Endothelial cell of umbilical vein (primary cell): ENCODE measurements at regions not wholly inside any gene's neighbourhood (a gene's known extent, or its start where the extent isn't known, plus 50 kb on each side); places are given as distances from the start of the nearest gene placed in this dataset.

Experiments
- BruUV-seq: library from RNA; stranded (reverse); fragments of 400-500 nt; replicated peaks from 2 replicates; lab custom pipeline; 2021; lab: Mats Ljungman, UMichigan
- CTCF ChIA-PET: fragments of 300-600, 350-600 bp; sonication (Branson Sonifier 250); formaldehyde crosslinking; loops from one replicate; lab custom pipeline; 2021; ENCODE audit warnings: antibody characterized with exemption, inconsistent platforms; lab: Charles Lee
- POLR2A ChIA-PET: fragments of 300-600, 350-600 bp; sonication (Branson Sonifier 250); formaldehyde crosslinking; loops from one replicate; lab custom pipeline; 2021; ENCODE audit warnings: antibody characterized with exemption, inconsistent platforms; lab: Charles Lee
- DNase-seq: peaks from one replicate; pipeline ENCODE4 v3.0.0-alpha.2; 2011; ENCODE audit warnings: low read depth, low spot score
- FAIRE-seq: peaks from 2 replicates; lab custom pipeline; 2011; peaks lifted over from hg19 to GRCh38; lab: Jason Lieb, UNC
- H2AFZ ChIP-seq: 2 replicates; pipeline ENCODE4 v1.6.0; 2012; ENCODE audit warnings: low read depth, low read length, control low read depth, inconsistent platforms
- H3K27ac ChIP-seq: 2 replicates; pipeline ENCODE4 v1.5.1; 2011; ENCODE audit warnings: low read depth, mild to moderate bottlenecking, control low read depth, low read length, moderate library complexity; ENCODE audit not compliant: insufficient read depth
- H3K27me3 ChIP-seq, 2 experiments: 2 replicates each; pipeline versions ENCODE4 v1.6.0 to v1.6.1; 2011; ENCODE audit warnings: low read length in 2 of 2, mixed read lengths in 1 of 2; ENCODE audit not compliant: control insufficient read depth in 2 of 2, insufficient read depth in 2 of 2
- H3K36me3 ChIP-seq, 2 experiments: 2 replicates in 1 of 2; 3 replicates in 1 of 2; pipeline ENCODE4 v1.5.1; 2011; ENCODE audit warnings: low read length in 2 of 2, mild to moderate bottlenecking in 1 of 2, moderate library complexity in 1 of 2; ENCODE audit not compliant: control insufficient read depth in 2 of 2, insufficient read depth in 2 of 2; ENCODE audit errors: extremely low read depth in 1 of 2
- H3K4me1 ChIP-seq: 3 replicates; pipeline ENCODE4 v1.5.1; 2011; ENCODE audit warnings: mild to moderate bottlenecking, low read length; ENCODE audit not compliant: control insufficient read depth, insufficient read depth; ENCODE audit errors: extremely low read depth
- H3K4me2 ChIP-seq: 2 replicates; pipeline ENCODE4 v1.6.1; 2011; ENCODE audit warnings: low read length, control low read depth, mixed read lengths; ENCODE audit not compliant: insufficient read depth
- H3K4me3 ChIP-seq, 3 experiments: fragments of 200-600 bp in 1 of 3; sonication (generic), shearing (Covaris generic) in 1 of 3; replicated peaks in 1 of 3; 2 replicates each; pipeline ENCODE4 v1.5.1; 2011 to 2016; ENCODE audit warnings: control low read depth in 3 of 3, low read length in 3 of 3, mild to moderate bottlenecking in 2 of 3, inconsistent platforms in 1 of 3, low read depth in 1 of 3, moderate library complexity in 1 of 3; ENCODE audit not compliant: insufficient read depth in 1 of 3
- H3K79me2 ChIP-seq: 2 replicates; pipeline ENCODE4 v1.6.0; 2012; ENCODE audit warnings: low read length, inconsistent platforms; ENCODE audit not compliant: control insufficient read depth, insufficient read depth
- H3K9ac ChIP-seq: replicated peaks from 2 replicates; pipeline ENCODE3; 2011; ENCODE audit warnings: low read length, control low read depth; ENCODE audit not compliant: insufficient read depth; ENCODE audit errors: extremely low read depth
- H3K9me1 ChIP-seq: replicated peaks from 3 replicates; pipeline ENCODE4 v1.6.0; 2011; ENCODE audit warnings: mild to moderate bottlenecking, low read length; ENCODE audit not compliant: control insufficient read depth, insufficient read depth; ENCODE audit errors: extremely low read depth
- H3K9me3 ChIP-seq: replicated peaks from 2 replicates; pipeline ENCODE4 v1.5.1; 2012; ENCODE audit warnings: low read length, inconsistent platforms; ENCODE audit not compliant: control insufficient read depth, insufficient read depth
- H4K20me1 ChIP-seq: replicated peaks from 2 replicates; pipeline ENCODE3; 2011; ENCODE audit warnings: mild to moderate bottlenecking, low read length; ENCODE audit not compliant: control insufficient read depth, insufficient read depth; ENCODE audit errors: extremely low read depth
- EZH2 ChIP-seq: IDR thresholded peaks from 2 replicates; pipeline ENCODE4 v1.6.1; 2012; ENCODE audit warnings: borderline replicate concordance, low read depth, mild to moderate bottlenecking, moderate library complexity, low read length, inconsistent platforms; ENCODE audit not compliant: severe bottlenecking
- FOS ChIP-seq: IDR thresholded peaks from 2 replicates; pipeline ENCODE4 v1.6.1; 2011; ENCODE audit warnings: mild to moderate bottlenecking, low read length, moderate library complexity, borderline replicate concordance; ENCODE audit not compliant: insufficient read depth
- GATA2 ChIP-seq: IDR thresholded peaks from 2 replicates; pipeline ENCODE4 v1.7.0; 2011; ENCODE audit warnings: low read depth, mild to moderate bottlenecking, moderate library complexity, mixed read lengths, low read length; ENCODE audit not compliant: insufficient read length, insufficient read depth
- JUN ChIP-seq: IDR thresholded peaks from 2 replicates; pipeline ENCODE4 v1.6.1; 2011; ENCODE audit warnings: borderline replicate concordance, low read depth; ENCODE audit not compliant: insufficient read length, insufficient read depth
- MYC ChIP-seq: IDR thresholded peaks from one replicate; pipeline ENCODE4 v1.6.1; 2011; ENCODE audit warnings: mild to moderate bottlenecking, low read depth, low read length
- POLR2A ChIP-seq: IDR thresholded peaks from 2 replicates; pipeline ENCODE4 v1.6.1; 2012; ENCODE audit warnings: low read depth, mild to moderate bottlenecking, control low read depth, low read length
- POLR2AphosphoS5 ChIP-seq: IDR thresholded peaks from 2 replicates; pipeline ENCODE4 v1.6.1; 2012; ENCODE audit warnings: low read depth, mild to moderate bottlenecking, control low read depth, low read length, moderate library complexity; ENCODE audit not compliant: insufficient read depth
- dilution Hi-C: fragments of 300-500 bp; cut with MboI; formaldehyde crosslinking; loops from one replicate; pipeline ENCODE4 v1.15.0; 2019; ENCODE audit warnings: low sequenced_read_pairs; ENCODE audit not compliant: extremely low pct_ligation_motif_present
- intact Hi-C: fragments of 100-400 bp; cut with micrococcal nuclease; formaldehyde crosslinking; loops from one replicate; pipeline ENCODE4 v1.10.0; 2022
- TF ChIP-seq, protein P1 (sequence below): IDR thresholded peaks from 2 replicates; pipeline ENCODE4 v1.6.1; 2011; ENCODE audit not compliant: insufficient read depth, insufficient read length
- TF ChIP-seq, protein P2 (sequence below), 2 donors: IDR thresholded peaks; 1 replicate in 1 of 2; 2 replicates in 1 of 2; pipeline ENCODE4 v1.5.1; 2011; ENCODE audit warnings: low read length in 2 of 2, mild to moderate bottlenecking in 2 of 2, moderate library complexity in 2 of 2, control low read depth in 1 of 2, inconsistent platforms in 1 of 2, low read depth in 1 of 2; ENCODE audit not compliant: insufficient read depth in 1 of 2; ENCODE audit errors: extremely low read depth in 1 of 2

DNA sequence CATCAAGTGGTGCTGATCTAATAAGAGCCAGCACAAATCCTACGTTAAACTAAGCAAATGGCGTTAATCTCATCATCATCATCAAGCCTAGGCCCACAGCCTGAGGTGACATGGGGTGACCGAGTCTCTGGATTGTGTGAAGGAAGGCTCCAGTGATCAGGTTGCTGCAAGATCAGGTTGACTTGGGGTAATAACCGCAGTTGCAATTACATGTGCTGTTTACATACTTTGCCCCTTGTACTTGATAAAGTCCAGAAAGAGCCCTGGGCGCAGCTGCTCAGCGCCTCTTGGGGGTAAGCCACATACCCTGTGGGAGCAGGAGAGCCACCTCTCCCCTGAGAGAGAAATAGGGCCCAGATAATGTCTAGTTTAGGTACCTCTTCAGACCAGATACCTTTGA, 228.1 kb downstream of the WDR11 start:
- H2AFZ ChIP-seq = no peak overlapping the region
- FAIRE-seq (no peak), DNase-seq (no peak)
- no peaks in the 10 kb centered on the region for H3K9me1 ChIP-seq
- POLR2A ChIA-PET = no interaction called here
- CTCF ChIA-PET = no interaction called here
- H3K4me3 ChIP-seq = no peak overlapping the region
- dilution Hi-C loops = no loop called here
- no peaks in the 10 kb centered on the region for H3K4me1 ChIP-seq
- no peaks in the 10 kb centered on the region for H3K79me2 ChIP-seq
- no peaks in the 10 kb centered on the region for H3K36me3 ChIP-seq
- H3K9ac ChIP-seq = no peak overlapping the region
- no peak for TF ChIP-seq GATA2
- TF ChIP-seq MYC = no peak
- intact Hi-C loops = no loop called here
- H3K9me3 ChIP-seq = no peaks in the 10 kb centered on the region
- no TSS peak for BruUV-seq
- no peaks in the 10 kb centered on the region for H3K27me3 ChIP-seq
- no peaks in the 10 kb centered on the region for H4K20me1 ChIP-seq
- no peak overlapping the region for H3K4me2 ChIP-seq
- no peak overlapping the region for H3K27ac ChIP-seq

DNA sequence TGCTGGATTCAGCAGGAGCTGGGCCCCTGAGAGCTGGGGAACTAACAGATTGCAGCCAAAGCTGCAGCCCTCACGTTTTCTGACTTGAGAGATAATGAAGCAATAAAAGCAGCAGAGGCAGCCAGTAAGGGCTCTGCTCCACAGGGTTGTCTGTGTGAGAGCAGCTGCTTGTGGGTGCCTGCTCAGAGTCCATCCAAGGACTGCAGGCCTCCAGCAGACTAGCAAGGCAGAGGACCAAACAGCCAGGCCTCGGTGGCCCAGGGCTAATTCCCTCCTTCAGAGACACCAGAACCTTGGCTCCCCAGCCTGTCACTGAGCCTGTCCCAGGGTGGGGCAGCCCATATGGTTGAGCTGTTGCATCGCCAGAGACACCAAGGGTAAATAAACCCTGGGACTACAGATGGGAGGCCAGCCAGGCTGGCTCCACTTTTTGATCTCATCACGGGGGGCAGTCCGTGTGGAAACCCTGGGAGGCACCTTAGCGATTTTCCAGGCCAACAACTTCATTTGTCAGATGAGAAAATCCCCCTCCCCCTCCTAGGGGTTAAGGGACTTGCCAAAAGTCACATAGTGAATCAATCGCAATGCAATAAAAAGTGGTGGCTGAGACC, 229.2 kb downstream of the WDR11 start:
- POLR2A ChIA-PET = no interaction called here
- intact Hi-C loops = no loop called here
- no peak overlapping the region for H3K9ac ChIP-seq

More for the DNA sequence above, 229.2 kb downstream of the WDR11 start:
- no peak for DNase-seq
- Histone ChIP-seq H3K4me2 (no peak overlapping the region), H3K27ac (no peak overlapping the region), H2AFZ (no peak overlapping the region), H3K9me1 (no peaks in the 10 kb centered on the region), H3K4me3 (no peak overlapping the region), H3K9me3 (no peaks in the 10 kb centered on the region), H3K36me3 (no peaks in the 10 kb centered on the region), H3K4me1 (no peaks in the 10 kb centered on the region), H4K20me1 (no peaks in the 10 kb centered on the region), H3K27me3 (no peaks in the 10 kb centered on the region), H3K79me2 (no peaks in the 10 kb centered on the region)
- no TSS peak for BruUV-seq
- dilution Hi-C loops = no loop called here
- CTCF ChIA-PET = no interaction called here
- TF ChIP-seq EZH2 (no peak), MYC (no peak), FOS (no peak), JUN (no peak), GATA2 (no peak), POLR2A (no peak), POLR2AphosphoS5 (no peak)
- TF ChIP-seq, protein P1, sequence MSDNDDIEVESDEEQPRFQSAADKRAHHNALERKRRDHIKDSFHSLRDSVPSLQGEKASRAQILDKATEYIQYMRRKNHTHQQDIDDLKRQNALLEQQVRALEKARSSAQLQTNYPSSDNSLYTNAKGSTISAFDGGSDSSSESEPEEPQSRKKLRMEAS = no peak
- TF ChIP-seq, protein P2, sequence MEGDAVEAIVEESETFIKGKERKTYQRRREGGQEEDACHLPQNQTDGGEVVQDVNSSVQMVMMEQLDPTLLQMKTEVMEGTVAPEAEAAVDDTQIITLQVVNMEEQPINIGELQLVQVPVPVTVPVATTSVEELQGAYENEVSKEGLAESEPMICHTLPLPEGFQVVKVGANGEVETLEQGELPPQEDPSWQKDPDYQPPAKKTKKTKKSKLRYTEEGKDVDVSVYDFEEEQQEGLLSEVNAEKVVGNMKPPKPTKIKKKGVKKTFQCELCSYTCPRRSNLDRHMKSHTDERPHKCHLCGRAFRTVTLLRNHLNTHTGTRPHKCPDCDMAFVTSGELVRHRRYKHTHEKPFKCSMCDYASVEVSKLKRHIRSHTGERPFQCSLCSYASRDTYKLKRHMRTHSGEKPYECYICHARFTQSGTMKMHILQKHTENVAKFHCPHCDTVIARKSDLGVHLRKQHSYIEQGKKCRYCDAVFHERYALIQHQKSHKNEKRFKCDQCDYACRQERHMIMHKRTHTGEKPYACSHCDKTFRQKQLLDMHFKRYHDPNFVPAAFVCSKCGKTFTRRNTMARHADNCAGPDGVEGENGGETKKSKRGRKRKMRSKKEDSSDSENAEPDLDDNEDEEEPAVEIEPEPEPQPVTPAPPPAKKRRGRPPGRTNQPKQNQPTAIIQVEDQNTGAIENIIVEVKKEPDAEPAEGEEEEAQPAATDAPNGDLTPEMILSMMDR (IDR thresholded peaks at IDR 0.05; ENCODE audit: extremely low read depth in 1 of 2, insufficient read depth in 1 of 2, low read depth in 1 of 2, low read length in 2 of 2) = no peak
- no peak for FAIRE-seq
